Fibroblast of pulmonary artery (primary cell): ENCODE measurements at regions not wholly inside any gene's neighbourhood (a gene's known extent, or its start where the extent isn't known, plus 50 kb on each side); places are given as distances from the start of the nearest gene placed in this dataset.
"Not testable (repeated sequence)": the region's sequence is repeated elsewhere in the genome, so short reads cannot be mapped to it uniquely, and the experiment has no call there.

ENCODE experiments used
- DNase-seq: peaks from one replicate; pipeline ENCODE4 v3.0.0-alpha.2; 2010; ENCODE audit warnings: low read depth
- H3K4me3 ChIP-seq: replicated peaks from 2 replicates; pipeline ENCODE4 v1.5.1; 2011; ENCODE audit warnings: low read depth, mild to moderate bottlenecking, control low read depth, low read length, moderate library complexity
- TF ChIP-seq, protein P1 (sequence below): IDR thresholded peaks from 2 replicates; pipeline ENCODE4 v1.5.1; 2011; ENCODE audit warnings: mild to moderate bottlenecking, control low read depth, low read length, inconsistent platforms; ENCODE audit errors: missing control alignments

DNA sequence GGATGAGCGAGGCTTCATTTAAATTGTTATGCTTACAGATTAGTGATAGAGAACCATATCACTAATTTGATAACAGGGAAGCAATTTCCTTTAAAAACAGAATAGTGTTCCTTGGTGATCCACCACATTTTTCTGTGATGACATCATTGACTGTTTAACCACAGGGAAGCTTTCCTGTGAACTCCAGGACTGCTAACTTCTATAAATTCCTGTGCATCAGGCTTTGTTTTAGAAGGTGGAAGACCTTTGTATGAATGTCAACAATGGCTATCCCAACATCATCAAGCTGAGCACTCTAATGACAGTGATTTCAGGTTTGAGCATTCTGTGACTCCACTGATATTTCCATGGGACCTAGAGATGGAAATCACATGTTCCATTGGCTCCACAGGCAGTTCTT is 177.1 kb downstream of the RMST start:
- no peak for DNase-seq
- TF ChIP-seq, protein P1, sequence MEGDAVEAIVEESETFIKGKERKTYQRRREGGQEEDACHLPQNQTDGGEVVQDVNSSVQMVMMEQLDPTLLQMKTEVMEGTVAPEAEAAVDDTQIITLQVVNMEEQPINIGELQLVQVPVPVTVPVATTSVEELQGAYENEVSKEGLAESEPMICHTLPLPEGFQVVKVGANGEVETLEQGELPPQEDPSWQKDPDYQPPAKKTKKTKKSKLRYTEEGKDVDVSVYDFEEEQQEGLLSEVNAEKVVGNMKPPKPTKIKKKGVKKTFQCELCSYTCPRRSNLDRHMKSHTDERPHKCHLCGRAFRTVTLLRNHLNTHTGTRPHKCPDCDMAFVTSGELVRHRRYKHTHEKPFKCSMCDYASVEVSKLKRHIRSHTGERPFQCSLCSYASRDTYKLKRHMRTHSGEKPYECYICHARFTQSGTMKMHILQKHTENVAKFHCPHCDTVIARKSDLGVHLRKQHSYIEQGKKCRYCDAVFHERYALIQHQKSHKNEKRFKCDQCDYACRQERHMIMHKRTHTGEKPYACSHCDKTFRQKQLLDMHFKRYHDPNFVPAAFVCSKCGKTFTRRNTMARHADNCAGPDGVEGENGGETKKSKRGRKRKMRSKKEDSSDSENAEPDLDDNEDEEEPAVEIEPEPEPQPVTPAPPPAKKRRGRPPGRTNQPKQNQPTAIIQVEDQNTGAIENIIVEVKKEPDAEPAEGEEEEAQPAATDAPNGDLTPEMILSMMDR, result no peak
- H3K4me3 ChIP-seq, result no peak overlapping the region

DNA sequence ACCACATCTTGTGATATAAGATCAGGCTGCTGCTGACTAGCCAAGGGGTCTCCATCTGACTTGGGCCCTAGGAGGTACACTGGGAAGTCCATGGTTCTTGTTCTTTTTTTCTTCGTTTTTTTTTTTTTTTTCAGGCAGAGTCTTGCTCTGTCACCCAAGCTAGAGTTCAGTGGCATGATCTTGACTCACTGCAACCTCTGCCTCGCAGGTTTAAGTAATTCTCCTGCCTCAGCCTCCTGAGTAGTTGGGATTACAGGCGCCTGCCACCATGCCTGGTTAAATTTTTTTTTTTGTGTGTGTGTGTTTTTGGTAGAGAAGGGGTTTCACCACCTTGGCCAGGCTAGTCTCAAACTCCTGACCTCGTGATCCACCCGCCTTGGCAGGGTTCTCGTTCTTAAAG is 178.2 kb downstream of the RMST start:
- DNase-seq, result no peak
- H3K4me3 ChIP-seq, result no peak overlapping the region
- TF ChIP-seq, protein P1, result no peak

DNA sequence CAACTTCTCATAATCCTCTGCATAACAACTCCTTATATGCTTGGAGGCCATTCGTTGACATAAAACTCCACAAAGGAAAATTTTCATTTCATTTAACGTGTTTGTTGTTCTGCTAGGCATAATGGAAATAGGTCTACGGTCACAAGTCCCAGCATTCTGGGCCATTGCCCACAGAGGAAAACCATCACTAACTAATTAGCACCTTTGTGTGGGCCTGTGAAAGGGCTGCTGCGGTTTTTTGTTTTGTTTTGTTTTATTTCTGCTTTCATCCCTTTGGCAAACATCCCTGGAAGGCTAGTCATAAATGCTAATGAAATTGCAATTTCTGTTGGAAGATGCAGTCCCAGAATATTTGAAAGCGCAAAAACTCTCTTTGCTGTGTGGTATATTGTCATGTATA is 180.3 kb downstream of the RMST start:
- TF ChIP-seq, protein P1, result no peak

DNA sequence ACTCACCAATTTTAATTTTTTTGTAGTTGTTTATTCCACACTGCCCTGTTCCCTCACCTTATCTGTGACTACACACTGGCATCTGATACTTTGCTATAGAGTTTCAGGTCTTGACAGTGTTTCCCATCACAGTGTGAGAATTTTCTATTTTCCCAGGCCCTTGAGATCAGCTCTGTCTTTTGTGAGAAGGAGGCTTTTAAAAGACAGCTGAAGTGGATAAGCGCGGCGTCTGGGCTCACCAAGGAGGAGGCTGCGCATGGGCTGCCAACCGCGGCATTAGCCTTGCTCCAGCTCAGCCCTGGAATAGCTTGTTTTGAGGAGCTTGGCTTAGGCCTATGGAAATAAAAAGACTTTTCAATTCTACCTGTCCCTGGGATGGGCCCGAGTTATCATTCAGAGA is 181.3 kb downstream of the RMST start:
- TF ChIP-seq, protein P1, result no peak
- no peak for DNase-seq
- H3K4me3 ChIP-seq, result no peak overlapping the region

More for the DNA sequence above, 180.3 kb downstream of the RMST start:
- H3K4me3 ChIP-seq, result no peak overlapping the region
- DNase-seq, result no peak

GRCh38 chr12:97645726-97646125 is 183.1 kb downstream of the RMST start:
- DNase-seq, result no peak
- H3K4me3 ChIP-seq, result no peak overlapping the region
- TF ChIP-seq, protein P1, result no peak

- TF ChIP-seq, protein P1, result no peak
- DNase-seq, result no peak
- no peak overlapping the region for H3K4me3 ChIP-seq
Observed at GRCh38 chr12:97647142-97647541, 184.5 kb downstream of the RMST start.

DNA sequence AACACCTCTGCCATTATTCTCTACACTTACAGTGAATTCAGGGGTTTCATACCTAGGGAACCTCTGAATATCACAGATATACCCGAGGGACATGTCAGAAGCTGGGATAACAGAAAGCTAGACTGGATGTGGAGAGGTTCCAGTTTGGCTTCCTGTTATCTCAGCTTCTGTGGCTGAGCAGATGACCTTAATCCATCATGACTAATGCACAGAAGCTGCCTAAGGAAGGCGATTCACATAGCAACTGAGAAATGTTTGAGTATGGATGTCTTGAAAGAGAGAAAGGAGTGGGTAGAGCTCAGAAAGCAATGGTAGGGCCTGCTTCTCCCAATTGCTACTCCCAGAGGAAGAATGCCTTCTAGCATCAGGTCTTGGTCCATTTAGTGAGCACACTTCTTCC is 187.6 kb downstream of the RMST start:
- no peak for DNase-seq
- TF ChIP-seq, protein P1, result no peak

DNA sequence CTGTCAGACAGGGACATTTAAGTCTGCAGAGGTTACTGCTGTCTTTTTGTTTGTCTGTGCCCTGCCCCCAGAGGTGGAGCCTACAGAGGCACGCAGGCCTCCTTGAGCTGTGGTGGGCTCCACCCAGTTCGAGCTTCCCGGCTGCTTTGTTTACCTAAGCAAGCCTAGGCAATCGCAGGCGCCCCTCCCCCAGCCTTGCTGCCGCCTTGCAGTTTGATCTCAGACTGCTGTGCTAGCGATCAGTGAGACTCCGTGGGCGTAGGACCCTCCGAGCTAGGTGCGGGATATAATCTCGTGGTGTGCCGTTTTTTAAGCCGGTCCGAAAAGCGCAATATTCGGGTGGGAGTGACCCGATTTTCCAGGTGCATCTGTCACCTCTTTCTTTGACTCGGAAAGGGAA is 193.9 kb downstream of the RMST start:
- not testable (repeated sequence) for H3K4me3 ChIP-seq

More for the DNA sequence above, 187.6 kb downstream of the RMST start:
- H3K4me3 ChIP-seq, result no peak overlapping the region

More for the DNA sequence above, 193.9 kb downstream of the RMST start:
- DNase-seq, result not testable (repeated sequence)
